T-helper 17 cell (primary cell): ENCODE measurements at regions not wholly inside any gene's neighbourhood (a gene's known extent, or its start where the extent isn't known, plus 50 kb on each side); places are given as distances from the start of the nearest gene placed in this dataset.

Source experiments
- ATAC-seq: fragments of 150-1000 bp; cut with Tn5 transposase; 2 replicates; pipeline ENCODE4 v1.10.0; 2021; ENCODE audit warnings: mild to moderate bottlenecking, moderate library complexity
- DNase-seq, 3 donors: peaks; one replicate each; pipeline versions ENCODE4 v3.0.0 to v3.0.0-alpha.2; 2020 to 2021
- H3K9me3 ChIP-seq: one replicate; pipeline ENCODE4 v1.7.0; 2013; ENCODE audit warnings: low read length, mild to moderate bottlenecking; ENCODE audit not compliant: control insufficient read depth, poor library complexity, severe bottlenecking
- H3K27ac Mint-ChIP-seq: one replicate; pipeline ENCODE4 v1.8.0; 2022; ENCODE audit warnings: mild to moderate bottlenecking, moderate library complexity, mixed read lengths
- H3K27me3 Mint-ChIP-seq: one replicate; pipeline ENCODE4 v1.8.0; 2022; ENCODE audit warnings: mixed read lengths
- H3K36me3 Mint-ChIP-seq: one replicate; pipeline ENCODE4 v1.8.0; 2022; ENCODE audit warnings: low read depth, mixed read lengths
- H3K4me1 Mint-ChIP-seq: one replicate; pipeline ENCODE4 v1.8.0; 2022; ENCODE audit warnings: mild to moderate bottlenecking, mixed read lengths
- H3K4me3 Mint-ChIP-seq: one replicate; pipeline ENCODE4 v1.8.0; 2022; ENCODE audit warnings: mild to moderate bottlenecking, moderate library complexity, mixed read lengths

GRCh38 chr2:236671896-236672562 is 102.4 kb downstream of the ACKR3 start:
- H3K4me3 Mint-ChIP-seq = no peak overlapping the region
- H3K27ac Mint-ChIP-seq = no peak overlapping the region
- ATAC-seq (no peak), DNase-seq (no peak)
- no peaks in the 10 kb centered on the region for H3K4me1 Mint-ChIP-seq
- H3K36me3 Mint-ChIP-seq = peaks cover 2% of the 10 kb centered on the region
- H3K9me3 ChIP-seq = no peaks in the 10 kb centered on the region
- peaks cover 47% of the 10 kb centered on the region for H3K27me3 Mint-ChIP-seq

- DNase-seq = no peak
- H3K36me3 Mint-ChIP-seq = peaks cover 2% of the 10 kb centered on the region
- H3K27me3 Mint-ChIP-seq = peaks cover 53% of the 10 kb centered on the region
- no peaks in the 10 kb centered on the region for H3K4me1 Mint-ChIP-seq
- no peak overlapping the region for H3K27ac Mint-ChIP-seq
- H3K9me3 ChIP-seq = no peaks in the 10 kb centered on the region
- no peak for ATAC-seq
- no peak overlapping the region for H3K4me3 Mint-ChIP-seq
Measured at GRCh38 chr2:236672606-236673005, 103.0 kb downstream of the ACKR3 start.

DNA sequence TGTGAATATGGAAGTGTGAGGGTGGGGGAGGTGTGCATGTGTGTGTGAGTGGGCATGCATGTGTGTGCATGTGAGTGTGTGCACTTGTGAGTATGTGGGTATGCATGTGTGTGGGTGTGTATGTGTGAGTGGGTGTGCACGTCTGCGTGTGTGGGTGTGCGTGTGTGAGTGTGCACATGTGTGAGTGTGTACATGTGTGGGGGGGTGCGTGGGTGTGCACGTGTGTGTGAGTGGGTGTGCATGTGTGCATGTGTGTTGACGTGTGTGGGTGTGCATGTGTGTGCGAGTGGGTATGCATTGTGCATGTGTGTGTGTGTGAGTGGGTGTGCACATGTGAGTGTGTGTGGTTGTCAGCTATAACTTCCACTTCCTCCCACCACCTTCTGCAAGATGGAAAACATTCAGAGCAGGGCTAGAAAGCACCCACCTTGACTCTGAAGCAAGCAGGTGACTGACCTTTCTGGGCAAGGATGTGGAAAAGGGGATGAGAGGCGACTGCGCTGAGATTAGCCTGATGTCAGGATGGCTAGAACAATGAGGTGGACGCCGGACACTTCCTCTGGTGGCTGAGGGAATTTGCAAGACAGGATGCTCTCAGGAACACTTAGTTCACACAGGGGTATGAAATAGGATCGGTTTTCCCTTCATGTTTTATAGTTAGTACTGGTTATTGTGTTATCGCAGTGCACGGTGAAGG is 103.6 kb downstream of the ACKR3 start:
- H3K36me3 Mint-ChIP-seq = peaks cover 2% of the 10 kb centered on the region
- DNase-seq (no peak), ATAC-seq (no peak)
- no peak overlapping the region for H3K27ac Mint-ChIP-seq
- H3K4me1 Mint-ChIP-seq = no peaks in the 10 kb centered on the region
- H3K9me3 ChIP-seq = no peaks in the 10 kb centered on the region
- H3K27me3 Mint-ChIP-seq = peaks cover 60% of the 10 kb centered on the region
- no peak overlapping the region for H3K4me3 Mint-ChIP-seq

GRCh38 chr2:236673823-236674185 is 104.2 kb downstream of the ACKR3 start:
- H3K36me3 Mint-ChIP-seq = peaks cover 2% of the 10 kb centered on the region

DNA sequence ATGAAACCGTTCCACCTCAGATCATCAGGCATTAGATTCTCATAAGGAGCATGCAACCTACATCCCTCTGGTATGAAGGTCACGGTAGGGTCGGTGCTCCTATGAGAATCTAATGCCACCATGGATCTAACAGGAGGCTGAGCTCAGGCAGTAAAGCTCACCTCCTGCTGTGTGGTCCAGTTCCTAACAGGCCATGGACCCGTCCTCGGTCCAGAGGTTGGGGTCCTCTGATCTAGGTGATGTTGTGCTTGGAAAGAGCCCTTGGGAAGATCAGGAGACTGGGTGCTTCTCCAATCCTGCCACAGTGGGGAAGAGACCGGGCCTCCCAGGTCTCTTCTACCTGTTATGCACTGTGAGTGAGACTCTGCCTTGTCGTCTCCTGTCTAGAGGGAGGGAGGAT is 104.6 kb downstream of the ACKR3 start:
- ATAC-seq = no peak
- DNase-seq = no peak
- H3K9me3 ChIP-seq = no peaks in the 10 kb centered on the region
- peaks cover 69% of the 10 kb centered on the region for H3K27me3 Mint-ChIP-seq
- peaks cover 2% of the 10 kb centered on the region for H3K36me3 Mint-ChIP-seq
- H3K4me1 Mint-ChIP-seq = no peaks in the 10 kb centered on the region
- H3K4me3 Mint-ChIP-seq = no peak overlapping the region
- no peak overlapping the region for H3K27ac Mint-ChIP-seq

More at GRCh38 chr2:236673823-236674185, 104.2 kb downstream of the ACKR3 start:
- Mint-ChIP-seq H3K4me3 (no peak overlapping the region), H3K4me1 (no peaks in the 10 kb centered on the region), H3K27me3 (peaks cover 65% of the 10 kb centered on the region), H3K27ac (no peak overlapping the region)
- ATAC-seq = no peak
- DNase-seq = no peak
- H3K9me3 ChIP-seq = no peaks in the 10 kb centered on the region

- no peak for DNase-seq
- H3K4me3 Mint-ChIP-seq = no peak overlapping the region
- no peaks in the 10 kb centered on the region for H3K9me3 ChIP-seq
Measured at GRCh38 chr2:236674646-236675045, 105.0 kb downstream of the ACKR3 start.

GRCh38 chr2:236675051-236675450 is 105.4 kb downstream of the ACKR3 start:
- DNase-seq (no peak), ATAC-seq (no peak)
- no peak overlapping the region for H3K27ac Mint-ChIP-seq
- H3K27me3 Mint-ChIP-seq = peaks cover 69% of the 10 kb centered on the region
- H3K4me3 Mint-ChIP-seq = no peak overlapping the region
- H3K4me1 Mint-ChIP-seq = no peaks in the 10 kb centered on the region
- peaks cover 2% of the 10 kb centered on the region for H3K36me3 Mint-ChIP-seq
- H3K9me3 ChIP-seq = no peaks in the 10 kb centered on the region

More at GRCh38 chr2:236674646-236675045, 105.0 kb downstream of the ACKR3 start:
- no peaks in the 10 kb centered on the region for H3K4me1 Mint-ChIP-seq
- no peak overlapping the region for H3K27ac Mint-ChIP-seq
- peaks cover 70% of the 10 kb centered on the region for H3K27me3 Mint-ChIP-seq
- H3K36me3 Mint-ChIP-seq = peaks cover 2% of the 10 kb centered on the region
- ATAC-seq = no peak

DNA sequence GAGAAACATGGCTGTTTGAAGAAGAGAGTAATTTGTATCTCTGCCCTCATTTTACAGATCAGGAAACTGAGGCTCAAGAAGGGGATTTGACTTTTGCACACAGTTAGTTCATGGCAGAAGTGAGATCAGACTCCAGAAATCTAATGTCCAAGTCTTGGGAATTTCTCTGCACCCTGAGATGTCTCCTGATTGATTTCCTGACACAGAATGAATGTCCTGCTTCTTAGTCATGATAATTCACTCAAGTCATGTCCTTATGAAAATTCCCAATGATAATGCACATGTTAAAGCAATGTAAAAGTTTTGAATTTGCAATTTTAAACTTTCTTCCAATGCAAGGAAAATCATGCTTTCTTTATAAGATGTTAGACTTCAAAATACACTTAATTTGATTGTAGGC is 105.9 kb downstream of the ACKR3 start:
- peaks cover 2% of the 10 kb centered on the region for H3K36me3 Mint-ChIP-seq
- H3K9me3 ChIP-seq = no peaks in the 10 kb centered on the region
- ATAC-seq = no peak
- no peaks in the 10 kb centered on the region for H3K4me1 Mint-ChIP-seq
- peaks cover 70% of the 10 kb centered on the region for H3K27me3 Mint-ChIP-seq
- H3K27ac Mint-ChIP-seq = no peak overlapping the region
- no peak overlapping the region for H3K4me3 Mint-ChIP-seq
- no peak for DNase-seq

GRCh38 chr2:236676136-236676873 is 106.7 kb downstream of the ACKR3 start:
- H3K4me1 Mint-ChIP-seq = no peaks in the 10 kb centered on the region
- no peak overlapping the region for H3K27ac Mint-ChIP-seq
- H3K4me3 Mint-ChIP-seq = no peak overlapping the region
- H3K36me3 Mint-ChIP-seq = peaks cover 2% of the 10 kb centered on the region
- DNase-seq = no peak
- H3K27me3 Mint-ChIP-seq = peaks cover 70% of the 10 kb centered on the region
- no peak for ATAC-seq
- no peaks in the 10 kb centered on the region for H3K9me3 ChIP-seq

GRCh38 chr2:236677368-236677767 is 107.7 kb downstream of the ACKR3 start:
- H3K4me1 Mint-ChIP-seq = no peaks in the 10 kb centered on the region
- ATAC-seq = no peak
- H3K27ac Mint-ChIP-seq = no peak overlapping the region
- peaks cover 2% of the 10 kb centered on the region for H3K36me3 Mint-ChIP-seq
- H3K4me3 Mint-ChIP-seq = no peak overlapping the region
- no peaks in the 10 kb centered on the region for H3K9me3 ChIP-seq
- peaks cover 60% of the 10 kb centered on the region for H3K27me3 Mint-ChIP-seq
- DNase-seq = no peak

DNA sequence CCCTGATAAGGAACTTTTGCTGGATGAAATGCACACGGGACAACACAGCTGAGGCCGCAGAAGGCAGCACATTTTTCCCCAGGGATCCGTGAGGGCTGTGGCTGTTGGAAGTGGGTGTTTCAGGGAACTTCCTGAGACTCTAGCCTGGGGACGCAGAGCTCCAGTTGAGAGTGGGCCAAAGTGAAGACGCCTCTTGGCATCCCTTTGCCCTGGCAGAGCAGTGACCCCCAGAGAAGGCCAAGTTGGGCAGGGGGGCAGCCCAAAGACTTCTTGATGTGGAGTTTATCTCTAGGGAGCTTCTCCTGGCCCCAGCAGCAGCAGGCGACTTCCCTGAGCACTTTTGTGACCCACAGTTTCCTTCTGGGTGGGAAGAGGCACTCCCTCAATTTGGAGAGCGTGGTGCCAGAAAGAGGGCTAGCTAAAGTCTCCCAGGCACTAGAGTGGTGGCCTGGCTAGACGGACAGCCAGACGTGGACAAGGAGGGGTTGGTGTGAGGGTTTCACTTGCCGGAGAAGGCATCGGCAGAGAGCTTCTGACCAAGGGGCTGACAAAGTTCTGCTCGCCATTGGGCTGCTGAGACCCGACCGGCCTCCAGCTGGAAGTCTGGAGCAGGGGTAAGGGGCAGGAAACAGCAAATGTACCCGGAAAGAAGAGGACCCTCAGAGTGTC is 108.8 kb downstream of the ACKR3 start:
- H3K4me1 Mint-ChIP-seq = no peaks in the 10 kb centered on the region

GRCh38 chr2:236679884-236680860 is 110.5 kb downstream of the ACKR3 start:
- no peak overlapping the region for H3K27ac Mint-ChIP-seq
- DNase-seq = no peak
- ATAC-seq = no peak
- H3K27me3 Mint-ChIP-seq = peaks cover 69% of the 10 kb centered on the region
- peaks cover 5% of the 10 kb centered on the region for H3K4me1 Mint-ChIP-seq
- H3K9me3 ChIP-seq = no peaks in the 10 kb centered on the region
- no peaks in the 10 kb centered on the region for H3K36me3 Mint-ChIP-seq
- H3K4me3 Mint-ChIP-seq = no peak overlapping the region

More for the DNA sequence above, 108.8 kb downstream of the ACKR3 start:
- no peak overlapping the region for H3K27ac Mint-ChIP-seq
- ATAC-seq (no peak), DNase-seq (no peak)
- peaks cover 62% of the 10 kb centered on the region for H3K27me3 Mint-ChIP-seq
- no peak overlapping the region for H3K4me3 Mint-ChIP-seq
- no peaks in the 10 kb centered on the region for H3K9me3 ChIP-seq
- H3K36me3 Mint-ChIP-seq = no peaks in the 10 kb centered on the region
